GM18909 (cell line): ENCODE measurements at regions not wholly inside any gene's neighbourhood (a gene's known extent, or its start where the extent isn't known, plus 50 kb on each side); places are given as distances from the start of the nearest gene placed in this dataset.
"Not testable (repeated sequence)": the region's sequence is repeated elsewhere in the genome, so short reads cannot be mapped to it uniquely, and the experiment has no call there.

Experiments used
- ATAC-seq: cut with Tn5 transposase; IDR thresholded peaks from one replicate; pipeline ENCODE4 v1.9.1; 2021; ENCODE audit warnings: mild to moderate bottlenecking; ENCODE audit not compliant: unreplicated experiment, poor library complexity

DNA sequence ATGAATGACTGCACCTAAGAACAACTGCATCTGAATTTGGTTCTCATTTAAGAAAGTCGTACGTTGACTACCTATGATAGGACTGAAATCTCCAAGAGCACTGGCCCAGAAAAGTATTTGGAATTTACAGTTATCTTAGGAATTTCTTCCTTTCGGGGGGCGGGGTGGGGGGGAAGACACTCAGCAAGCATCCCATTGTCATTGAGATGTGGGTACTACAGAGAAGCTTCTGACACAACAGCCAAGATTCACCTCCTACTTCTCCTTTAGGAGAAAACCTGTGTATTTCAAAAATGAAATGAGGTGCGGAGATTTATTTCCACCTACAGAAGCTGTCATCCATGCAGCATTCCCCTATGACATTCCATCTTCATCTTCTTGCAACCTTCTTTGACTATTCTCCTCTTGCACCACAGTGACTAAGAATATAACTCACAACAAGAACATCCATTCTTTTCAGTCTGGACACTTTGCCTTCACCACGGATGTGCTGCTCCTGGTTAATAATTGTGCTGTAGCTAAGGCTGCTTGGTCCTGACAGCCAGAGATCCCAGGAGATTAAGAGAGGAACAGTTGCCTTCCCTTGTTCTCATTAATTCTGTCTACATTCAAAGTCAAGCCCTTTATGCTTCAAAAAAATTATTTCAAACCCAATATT, 98.4 kb upstream of the FRMD4A start:
- ATAC-seq, result no peak

DNA sequence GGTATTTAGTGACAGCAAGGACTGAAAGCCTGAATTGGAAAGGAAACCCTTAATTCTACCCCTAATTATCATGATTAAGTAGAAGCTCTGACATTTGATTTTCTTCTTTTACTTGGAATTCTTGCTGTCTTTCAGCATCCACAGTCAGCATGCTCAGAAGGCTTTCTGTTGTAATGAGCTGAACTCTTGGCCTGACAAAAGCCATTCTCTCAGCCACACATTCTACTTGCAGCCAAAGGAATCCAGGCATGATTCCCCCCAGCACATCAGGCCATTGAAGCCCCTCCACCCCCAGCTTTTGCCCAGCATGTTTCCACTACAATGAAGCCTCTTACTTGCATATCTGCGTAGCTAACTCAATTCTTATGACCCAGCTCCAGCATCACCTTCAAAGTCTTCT, 94.3 kb upstream of the FRMD4A start:
- ATAC-seq, result no peak

DNA sequence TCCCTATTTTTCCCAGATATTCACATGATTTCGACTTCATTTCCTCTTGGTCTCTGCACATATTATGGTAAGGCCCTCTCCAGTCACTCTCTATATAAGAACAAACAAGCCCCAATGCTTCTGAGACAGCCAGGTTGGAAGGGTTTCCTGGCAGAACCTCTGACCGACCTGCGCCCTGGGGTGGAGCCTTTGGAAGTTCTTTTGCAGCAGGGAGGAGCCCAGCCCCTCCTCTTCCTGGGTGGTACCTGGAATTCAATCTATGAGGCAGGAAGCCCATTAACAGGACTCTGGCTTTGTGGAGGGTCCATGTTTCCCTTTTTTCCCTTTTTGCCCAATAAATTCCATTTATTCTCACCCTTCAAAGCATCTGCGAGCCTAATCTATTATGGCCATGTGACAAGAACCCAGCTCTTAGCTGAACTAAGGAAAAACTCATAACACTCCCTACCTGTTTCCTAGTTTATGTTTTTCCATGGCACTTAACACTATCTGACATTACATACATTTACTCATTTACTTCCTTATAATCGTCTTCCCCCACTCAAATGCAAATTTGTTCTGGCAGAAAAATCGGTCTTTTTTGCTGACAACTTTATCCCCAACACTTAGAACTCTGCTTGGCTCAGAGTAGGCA, 92.5 kb upstream of the FRMD4A start:
- no peak for ATAC-seq

DNA sequence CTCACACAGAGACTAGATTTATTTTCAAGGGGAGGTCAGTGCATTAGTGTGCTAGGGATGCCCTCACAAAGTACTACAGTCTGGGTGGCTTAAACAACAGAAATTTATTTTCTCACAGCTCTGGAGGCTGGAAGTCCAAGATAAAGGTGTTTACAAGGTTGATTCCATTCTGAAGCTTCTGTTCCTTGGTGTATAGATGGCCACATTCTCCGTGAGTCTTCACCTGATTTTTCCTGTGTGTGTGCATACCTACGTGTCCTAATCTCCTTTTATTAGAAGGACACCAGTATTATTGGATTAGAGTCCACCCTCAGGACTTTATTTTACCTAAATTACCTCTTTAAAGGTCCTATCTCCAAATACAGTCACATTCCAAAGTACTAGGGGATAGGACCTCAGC, 91.7 kb upstream of the FRMD4A start:
- no peak for ATAC-seq

DNA sequence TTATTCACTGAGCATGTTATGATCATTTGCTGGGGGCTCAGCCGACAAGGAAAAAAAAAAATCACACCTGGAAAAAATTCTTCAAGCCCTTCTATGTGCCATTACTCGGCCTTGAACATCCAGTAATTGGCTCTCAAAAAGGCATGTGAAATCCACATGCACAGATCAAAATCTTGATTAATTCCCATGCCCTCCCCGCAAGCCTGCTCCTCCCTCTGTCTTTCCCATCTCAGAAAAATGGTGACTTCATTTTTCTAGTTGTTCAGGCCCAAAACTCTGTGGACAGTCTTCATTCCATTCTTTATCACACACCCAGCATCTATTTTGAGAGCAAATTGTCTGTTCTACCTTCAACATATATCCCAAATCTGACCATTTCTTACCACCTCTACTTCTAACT, 91.2 kb upstream of the FRMD4A start:
- no peak for ATAC-seq

DNA sequence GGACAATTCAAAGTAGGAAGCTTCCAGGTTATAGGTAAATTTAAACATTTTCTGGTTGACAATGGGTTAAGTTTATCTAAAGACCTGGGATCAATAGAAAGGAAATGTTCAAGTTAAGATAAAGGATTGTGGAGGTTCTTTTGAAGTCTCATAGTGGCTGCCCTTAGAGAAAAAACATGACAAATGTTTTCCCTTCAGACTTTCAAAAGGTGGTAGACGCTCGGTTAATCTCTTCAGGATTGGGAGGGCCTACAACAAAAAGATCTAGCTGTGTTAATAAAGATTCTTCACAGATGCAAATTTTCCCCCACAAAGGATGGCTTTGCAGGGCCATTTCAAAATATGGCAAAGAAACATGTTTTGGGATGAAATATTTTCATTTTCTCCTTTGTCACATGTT, 86.6 kb upstream of the FRMD4A start:
- ATAC-seq, result not testable (repeated sequence)

DNA sequence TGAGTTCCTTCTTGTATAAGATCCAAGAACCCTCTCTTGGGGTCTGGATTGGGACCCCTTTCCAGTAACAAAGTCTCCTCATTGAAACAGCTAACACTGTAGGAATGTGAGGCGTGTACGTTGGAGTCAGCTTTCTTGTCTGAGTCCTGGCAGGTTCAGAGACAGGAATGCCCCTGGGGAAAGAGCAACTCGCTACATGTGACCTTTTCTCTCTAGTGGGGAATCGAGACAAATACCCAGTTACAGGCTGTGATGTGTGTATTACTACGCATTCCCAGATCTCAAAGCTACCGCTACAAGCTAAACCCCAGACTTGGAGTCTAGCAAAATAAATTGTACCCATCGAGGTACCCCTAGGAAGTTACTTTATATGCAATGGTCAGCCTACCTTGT, 85.6 kb upstream of the FRMD4A start:
- no peak for ATAC-seq

DNA sequence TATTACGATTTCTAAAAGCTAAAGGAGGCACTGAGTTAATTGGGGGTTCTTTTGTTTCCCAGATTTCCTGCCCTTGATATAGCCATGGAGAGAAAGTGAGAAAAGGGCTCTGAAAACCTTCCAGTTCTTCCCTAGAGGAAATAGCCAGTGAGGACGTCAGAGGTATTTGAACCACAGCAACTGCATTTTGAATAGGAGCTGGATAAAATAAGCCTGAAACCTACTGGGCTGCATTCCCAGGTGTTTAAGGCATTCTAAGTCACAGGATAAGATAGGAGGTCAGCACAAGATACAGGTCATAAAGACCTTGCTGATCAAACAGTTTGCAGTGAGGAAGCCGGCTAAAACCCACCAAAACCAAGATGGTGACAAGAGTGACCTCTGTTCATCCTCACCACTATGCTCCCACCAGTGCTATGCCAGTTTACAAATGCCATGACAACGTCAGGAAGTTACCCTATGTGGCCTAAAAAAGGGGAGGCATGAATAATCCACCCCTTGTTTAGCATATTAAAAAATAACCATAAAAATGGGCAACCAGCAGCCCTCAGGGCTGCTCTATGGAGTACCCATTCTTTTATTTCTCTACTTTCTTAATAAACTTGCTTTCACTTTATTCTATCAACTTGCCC, 85.1 kb upstream of the FRMD4A start:
- ATAC-seq, result no peak

DNA sequence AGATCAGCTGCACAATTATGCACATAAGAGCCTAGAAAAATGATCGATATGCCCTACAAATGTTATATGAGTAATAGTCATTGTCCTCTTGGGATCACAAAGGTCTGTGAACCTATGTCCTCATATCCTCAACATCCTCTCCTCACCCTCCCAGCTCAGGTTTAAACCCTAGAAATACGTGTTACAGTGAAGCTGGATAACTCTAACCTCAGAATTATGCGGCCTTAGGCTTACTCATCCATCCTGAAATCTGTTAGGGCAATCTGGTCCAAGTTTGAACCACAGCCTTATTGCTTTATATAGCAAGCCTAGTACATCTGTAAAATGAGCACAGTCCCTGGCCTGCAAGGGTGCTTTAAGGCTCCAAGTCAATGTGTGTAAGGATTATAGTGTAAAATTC, 84.2 kb upstream of the FRMD4A start:
- no peak for ATAC-seq

DNA sequence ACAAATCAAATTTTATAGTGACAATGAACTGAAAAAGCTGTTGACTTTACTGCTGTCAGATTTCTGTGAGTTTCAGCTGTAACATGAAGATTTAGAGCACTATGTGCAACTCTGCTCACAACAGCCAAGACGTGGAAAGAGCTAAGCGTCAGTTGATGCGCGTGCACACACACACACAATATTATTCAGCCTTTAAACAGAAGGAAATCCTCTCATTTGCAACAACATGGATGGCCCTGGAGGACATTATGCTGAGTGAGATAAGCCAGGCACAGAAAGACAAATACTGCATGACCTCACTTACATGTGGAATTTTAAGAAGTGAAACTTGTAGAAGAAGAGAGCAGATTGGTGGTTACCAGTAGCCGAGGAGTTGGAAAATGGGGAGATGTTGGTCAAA, 82.8 kb upstream of the FRMD4A start:
- ATAC-seq, result no peak

DNA sequence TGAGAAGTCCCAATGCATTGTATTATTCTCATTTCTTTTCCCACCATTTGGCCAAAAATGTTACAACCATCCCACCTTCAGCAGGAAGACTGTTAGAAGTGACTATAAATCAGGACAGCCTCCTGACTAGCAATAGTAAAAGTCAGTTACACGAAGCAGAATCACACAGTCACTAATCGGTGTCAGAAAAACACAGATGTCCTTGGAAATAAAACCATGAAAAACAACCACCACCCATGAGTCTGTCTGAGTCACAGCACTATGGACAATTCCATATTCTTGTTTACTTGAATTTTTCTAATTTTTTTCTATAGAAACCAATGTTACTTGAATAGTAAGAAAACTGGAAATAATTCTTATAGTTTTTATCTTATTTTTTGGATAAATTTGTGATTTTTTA, 81.9 kb upstream of the FRMD4A start:
- ATAC-seq, result no peak

DNA sequence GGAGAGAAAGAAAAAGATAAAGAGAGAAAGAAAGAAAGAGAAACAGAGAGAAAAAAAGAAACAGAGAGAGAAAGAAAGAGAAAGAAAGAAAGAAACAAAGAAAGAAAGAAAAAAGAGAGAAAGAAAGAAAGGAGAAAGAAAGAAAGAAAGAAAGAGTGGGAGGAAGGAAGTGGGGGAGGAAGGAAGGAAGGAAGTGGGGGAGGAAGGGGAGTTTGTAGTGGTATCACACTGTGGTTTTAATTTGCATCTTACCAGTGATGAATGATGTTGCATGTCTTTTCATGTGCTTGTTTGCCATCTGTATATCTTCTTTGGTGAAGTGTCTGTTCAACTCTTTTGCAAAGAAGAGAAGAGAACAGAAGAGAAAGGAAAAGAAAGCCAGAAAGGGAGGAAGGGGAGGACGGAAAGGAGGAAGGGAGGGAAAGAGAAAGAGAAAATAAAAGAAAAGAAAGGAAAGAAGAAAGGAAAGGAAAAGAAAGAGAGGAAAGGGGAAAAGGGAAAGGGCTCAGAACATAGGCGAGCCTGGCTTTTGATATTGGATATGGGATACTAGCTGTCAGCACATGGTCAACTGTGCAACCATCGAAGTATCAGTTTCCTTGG, 79.2 kb upstream of the FRMD4A start:
- no peak for ATAC-seq

DNA sequence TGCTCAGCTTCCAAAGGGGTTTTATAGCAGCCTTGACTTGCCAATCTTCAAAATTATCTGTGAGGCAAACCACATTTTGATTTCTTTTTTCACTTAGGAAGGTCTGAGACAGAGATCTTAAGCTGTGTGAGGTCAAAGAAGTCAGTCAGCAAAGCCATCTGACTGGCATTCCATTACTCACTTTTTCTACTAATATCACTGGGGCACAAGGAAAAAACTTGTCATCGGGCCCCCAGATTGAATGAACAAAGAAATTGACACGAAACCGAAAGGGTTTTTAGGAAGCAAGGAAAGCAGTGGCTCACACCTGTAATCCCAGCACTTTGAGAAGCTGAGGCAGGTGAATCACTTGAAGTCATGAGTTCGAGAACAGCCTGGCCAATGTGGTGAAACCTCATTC, 78.5 kb upstream of the FRMD4A start:
- ATAC-seq, result no peak

DNA sequence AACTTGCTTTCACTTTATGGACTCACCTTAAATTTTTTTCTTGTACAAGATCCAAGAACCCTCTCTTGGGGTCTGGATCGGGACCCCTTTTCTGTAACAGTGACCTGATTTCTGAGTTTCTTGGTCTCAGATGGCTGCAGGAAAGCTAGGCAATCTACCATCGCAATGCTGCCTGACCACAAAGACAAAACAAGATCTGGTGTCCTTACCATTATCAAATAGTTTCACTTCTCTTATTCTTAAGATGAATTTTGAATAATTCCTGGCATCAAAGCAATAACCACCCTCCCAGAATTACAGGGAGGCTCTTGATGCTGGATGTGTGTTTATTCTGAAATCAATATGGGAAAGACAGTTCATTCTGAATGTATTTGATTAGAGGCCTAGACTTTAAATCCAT, 77.4 kb upstream of the FRMD4A start:
- ATAC-seq, result no peak

DNA sequence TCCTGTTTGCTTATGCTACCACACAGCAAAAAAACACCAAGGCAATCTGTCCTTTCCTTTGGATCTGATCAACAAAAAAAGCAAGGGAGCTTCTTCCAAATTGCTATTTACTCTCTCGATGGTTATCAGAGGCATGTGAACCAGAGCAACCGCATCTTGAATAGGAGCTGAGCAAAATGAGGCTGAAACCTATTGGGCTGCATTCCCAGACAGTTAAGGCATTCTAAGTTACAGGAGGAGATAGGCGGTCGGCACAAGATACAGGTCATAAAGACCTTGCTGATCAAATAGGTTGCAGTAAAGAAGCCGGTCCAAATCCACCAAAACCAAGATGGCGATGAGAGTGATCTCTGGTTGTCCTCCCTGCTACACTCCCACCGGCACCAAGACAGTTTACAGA, 76.8 kb upstream of the FRMD4A start:
- ATAC-seq, result no peak

DNA sequence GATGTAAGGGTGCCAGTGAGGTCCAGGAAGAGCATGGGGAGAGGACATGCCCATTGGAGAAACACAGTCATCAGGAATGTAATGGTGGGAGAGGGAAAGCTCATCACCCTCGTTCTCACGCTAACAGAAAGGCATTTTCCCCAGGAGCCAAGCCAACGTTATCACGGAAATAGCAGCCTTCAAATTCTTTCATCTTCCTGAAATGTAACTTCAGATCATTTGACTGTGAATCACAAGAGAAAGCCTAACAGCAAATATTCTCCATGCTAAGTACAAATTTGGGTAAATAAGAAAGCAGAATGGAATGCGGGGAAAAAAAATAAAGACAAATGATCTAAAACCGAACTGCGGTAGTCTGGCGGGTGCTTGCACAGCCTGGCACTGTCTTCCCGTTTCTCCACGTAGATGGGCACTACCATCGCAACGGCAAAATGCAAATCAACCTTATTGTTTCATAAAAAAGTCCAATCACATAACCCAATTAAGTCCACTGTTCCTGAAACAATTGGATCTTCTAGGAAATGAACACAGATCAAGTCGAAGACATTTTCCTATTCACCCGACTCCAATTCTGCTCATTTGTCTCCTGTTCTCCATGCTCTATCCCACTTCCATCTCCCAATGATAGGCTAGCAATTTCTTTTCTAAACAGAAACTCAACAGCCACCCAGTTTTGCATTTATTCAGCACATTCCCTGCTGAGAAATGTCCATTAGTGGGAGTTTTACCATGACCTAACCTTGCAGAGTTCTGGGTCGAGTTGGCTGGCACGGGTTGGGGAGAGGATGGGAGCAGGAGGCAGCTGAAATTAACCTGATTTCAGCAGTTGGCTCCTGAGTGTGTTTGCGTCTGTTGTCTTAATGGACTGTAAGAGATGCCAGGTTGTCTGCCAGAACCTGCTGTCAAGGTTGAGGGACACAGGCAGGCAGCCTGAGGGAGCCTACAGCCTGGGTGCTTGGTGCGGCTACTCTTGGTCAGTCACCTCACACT, 74.6 kb upstream of the FRMD4A start:
- ATAC-seq, result no peak

DNA sequence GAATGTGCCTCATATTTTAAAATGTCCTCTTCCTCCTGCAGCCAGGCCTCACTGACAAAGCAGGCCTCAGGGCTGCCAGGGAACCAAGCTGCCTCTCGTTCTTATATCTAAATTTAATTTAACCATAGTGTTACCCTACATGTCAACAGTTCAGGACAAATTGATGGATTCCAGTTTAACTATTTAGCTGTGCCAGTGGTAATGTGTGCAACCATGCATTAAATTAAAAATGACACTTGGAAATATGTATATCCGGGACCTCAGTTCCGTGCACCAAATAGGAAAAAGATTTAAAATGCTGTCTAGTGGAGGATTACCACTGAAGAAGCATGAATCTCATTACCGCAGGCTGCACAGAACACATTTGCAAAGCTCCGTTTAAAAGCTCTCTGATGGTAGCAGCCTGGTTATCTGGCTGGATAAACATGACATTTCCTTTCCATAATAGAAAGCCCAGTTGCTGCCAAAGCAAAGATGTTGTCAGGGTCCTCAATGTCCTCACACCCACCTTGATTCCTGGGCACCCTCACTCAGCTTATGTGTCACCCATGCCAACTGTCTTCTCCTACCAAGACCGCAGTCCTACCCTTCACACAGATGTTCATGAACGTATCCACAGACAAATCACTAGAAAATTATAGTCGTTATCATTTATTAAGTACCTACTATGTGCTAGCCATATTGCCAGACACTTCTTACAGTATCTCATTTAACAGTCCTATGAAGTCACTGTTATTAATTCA, 73.3 kb upstream of the FRMD4A start:
- ATAC-seq, result no peak

DNA sequence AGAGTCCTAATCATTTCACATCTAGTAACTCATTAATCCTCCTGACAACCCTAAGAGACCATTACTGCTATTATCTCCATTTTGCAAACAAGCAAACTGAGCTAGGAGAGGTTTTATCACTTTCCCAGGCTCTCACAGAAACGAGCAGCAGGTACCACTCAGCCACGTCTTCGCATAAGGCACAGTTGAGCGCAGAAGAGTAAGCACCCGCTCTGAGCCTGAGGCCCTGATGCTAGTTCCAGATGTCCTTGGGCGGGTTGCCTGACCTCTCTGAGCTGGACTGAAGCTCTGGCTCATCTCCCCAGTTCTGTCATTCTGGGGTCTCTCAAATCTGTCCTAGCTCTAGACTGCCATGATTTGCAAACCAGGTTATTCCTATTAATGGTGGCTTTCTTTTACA, 72.6 kb upstream of the FRMD4A start:
- no peak for ATAC-seq

DNA sequence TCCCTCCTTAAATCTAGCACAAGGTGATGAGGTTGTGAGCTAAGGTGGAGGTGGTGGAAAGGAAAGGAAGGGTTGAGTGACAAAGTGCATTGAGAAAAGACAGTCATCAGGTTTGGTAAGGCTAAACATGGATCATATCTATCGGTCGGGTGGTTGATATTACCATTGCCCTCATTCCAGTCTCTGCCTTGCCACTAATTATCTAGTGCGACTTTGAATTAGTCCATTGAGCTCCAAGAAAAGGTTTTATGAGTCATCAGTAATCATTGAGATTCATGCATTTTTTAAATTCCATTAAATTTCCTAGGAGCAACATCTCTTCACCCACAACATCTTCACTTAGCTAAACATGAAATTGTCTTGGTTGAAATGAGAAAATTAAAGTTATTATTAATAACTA, 68.9 kb upstream of the FRMD4A start:
- no peak for ATAC-seq

DNA sequence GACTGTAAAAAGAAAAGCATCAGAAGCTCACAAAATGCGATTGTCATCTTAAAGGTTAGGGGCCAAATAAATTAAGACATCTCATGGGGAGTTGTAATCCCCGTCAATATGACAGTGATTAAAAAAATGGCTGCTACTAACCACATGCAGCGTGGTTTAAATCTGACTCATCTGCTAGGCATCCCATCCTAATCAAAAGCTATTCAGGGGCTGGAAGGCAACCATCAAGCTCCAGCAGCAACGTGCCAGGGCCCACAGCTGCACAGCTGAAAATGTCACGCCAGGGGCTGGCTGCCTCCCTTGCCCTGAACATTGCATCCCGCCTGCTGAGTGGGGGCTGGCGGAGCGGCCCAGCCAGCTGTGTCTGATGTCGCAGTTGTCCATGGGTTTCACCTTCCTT, 66.3 kb upstream of the FRMD4A start:
- ATAC-seq, result no peak
